Lung (tissue), 11 donors: ENCODE measurements at regions not wholly inside any gene's neighbourhood (a gene's known extent, or its start where the extent isn't known, plus 50 kb on each side); places are given as distances from the start of the nearest gene placed in this dataset.

Source experiments
- ATAC-seq: fragments of 200-7000 bp; cut with Tn5 transposase; one replicate; pipeline ENCODE4 v1.9.1; 2020; ENCODE audit warnings: moderate number of reproducible peaks; ENCODE audit not compliant: insufficient read depth, low FRiP score
- DNase-seq, 3 donors: peaks; one replicate each; pipeline ENCODE4 v3.0.0-alpha.2; 2013 to 2017
- H3K27ac ChIP-seq, 2 donors: one replicate each; pipeline ENCODE4 v1.5.1; 2013; ENCODE audit warnings: mild to moderate bottlenecking in 2 of 2, moderate library complexity in 2 of 2, control low read depth in 1 of 2, inconsistent platforms in 1 of 2, low read depth in 1 of 2, low read length in 1 of 2
- H3K27me3 ChIP-seq, 3 donors: one replicate each; pipeline ENCODE4 v1.5.1; 2013; ENCODE audit warnings: low read length in 2 of 3; ENCODE audit not compliant: control insufficient read depth in 3 of 3, insufficient read depth in 3 of 3
- H3K36me3 ChIP-seq, 4 donors: one replicate each; pipeline ENCODE4 v1.5.1; 2013; ENCODE audit warnings: low read length in 4 of 4, mild to moderate bottlenecking in 1 of 4, moderate library complexity in 1 of 4; ENCODE audit not compliant: control insufficient read depth in 4 of 4, insufficient read depth in 4 of 4
- H3K4me1 ChIP-seq, 5 donors: one replicate each; pipeline ENCODE4 v1.5.1; 2013; ENCODE audit warnings: low read length in 5 of 5, mild to moderate bottlenecking in 2 of 5, moderate library complexity in 1 of 5; ENCODE audit not compliant: control insufficient read depth in 5 of 5, insufficient read depth in 5 of 5
- H3K4me3 ChIP-seq: one replicate; pipeline ENCODE4 v1.5.1; 2013; ENCODE audit warnings: mild to moderate bottlenecking, control low read depth, moderate library complexity
- H3K9ac ChIP-seq, 2 donors: one replicate each; pipeline ENCODE4 v1.5.1; 2013; ENCODE audit warnings: low read length in 2 of 2, control low read depth in 1 of 2; ENCODE audit not compliant: insufficient read depth in 1 of 2
- H3K9me3 ChIP-seq, 4 donors: one replicate each; pipeline ENCODE4 v1.5.1; 2013; ENCODE audit warnings: low read length in 3 of 4, mild to moderate bottlenecking in 1 of 4, moderate library complexity in 1 of 4; ENCODE audit not compliant: control insufficient read depth in 4 of 4, insufficient read depth in 3 of 4
- CTCF ChIP-seq: IDR thresholded peaks from 2 replicates; pipeline ENCODE4 v1.5.1; 2012; ENCODE audit warnings: mild to moderate bottlenecking; ENCODE audit errors: control extremely low read depth, extremely low read depth
- WGBS, 2 donors: extraction: QIAGEN DNeasy Blood & Tissue Kit; methylation state at CpG; one replicate each; pipeline ENCODE4 v1.1.7; 2013; 5-methylcytosine and 5-hydroxymethylcytosine counted together
- donor health status: control.
- donor health status: control.
- donor health status: Bipolar disorder and iron deficiency.
- donor health status: healthy.
- donor health status: DM: yes; HTN: yes; CAD: no.

GRCh38 chr20:47876311-47877088, 91.2 kb upstream of the SULF2 start:
- no peak overlapping the region for H3K9ac ChIP-seq
- H3K4me3 ChIP-seq, result no peak overlapping the region
- H3K36me3 ChIP-seq, result no peaks in the 10 kb centered on the region
- no peak for ATAC-seq
- H3K4me1 ChIP-seq, result no peaks in the 10 kb centered on the region
- no peak overlapping the region for H3K27ac ChIP-seq
- TF ChIP-seq CTCF, result no peak
- DNase-seq, result no peak
- peaks cover 0 to 6% (median 3%) of the 10 kb centered on the region in 3 donors for H3K27me3 ChIP-seq
- 31 to 41% methylated on average over 5 of the region's 5 CpGs for WGBS, 2 donors
- peaks cover 0 to 3% (median 0%) of the 10 kb centered on the region in 4 donors for H3K9me3 ChIP-seq

GRCh38 chr20:47875297-47876025, 90.2 kb upstream of the SULF2 start:
- Histone ChIP-seq H3K4me3 (no peak overlapping the region), H3K4me1 (no peaks in the 10 kb centered on the region), H3K9ac (no peak overlapping the region), H3K27me3 (peaks cover 0 to 6% (median 5%) of the 10 kb centered on the region in 3 donors), H3K9me3 (peaks cover 0 to 3% (median 0%) of the 10 kb centered on the region in 4 donors), H3K27ac (no peak overlapping the region), H3K36me3 (no peaks in the 10 kb centered on the region)
- no peak for TF ChIP-seq CTCF
- DNase-seq (no peak), ATAC-seq (no peak)
- WGBS, 2 donors, result 64 to 76% methylated on average over 13 of the region's 13 CpGs

GRCh38 chr20:47872341-47872740, 87.1 kb upstream of the SULF2 start:
- DNase-seq (no peak), ATAC-seq (no peak)
- no peak overlapping the region for H3K9ac ChIP-seq
- no peak overlapping the region for H3K27ac ChIP-seq
- H3K27me3 ChIP-seq, result peaks cover 0 to 6% (median 5%) of the 10 kb centered on the region in 3 donors
- no peaks in the 10 kb centered on the region for H3K4me1 ChIP-seq
- no peak overlapping the region for H3K4me3 ChIP-seq
- TF ChIP-seq CTCF, result no peak
- H3K9me3 ChIP-seq, result no peaks in the 10 kb centered on the region
- WGBS, 2 donors, result 71 to 78% methylated on average over 9 of the region's 9 CpGs
- H3K36me3 ChIP-seq, result no peaks in the 10 kb centered on the region
